22Rv1 (cell line): ENCODE measurements at regions not wholly inside any gene's neighbourhood (a gene's known extent, or its start where the extent isn't known, plus 50 kb on each side); places are given as distances from the start of the nearest gene placed in this dataset.

Experiments
- H3K27ac ChIP-seq: fragments of 450-650 bp; 2 replicates; pipeline ENCODE4 v1.5.1; 2017
- ZFX ChIP-seq: fragments of 450-650 bp; IDR thresholded peaks from 2 replicates; pipeline ENCODE4 v1.6.1; 2017; ENCODE audit warnings: antibody characterized with exemption, borderline replicate concordance
- TF ChIP-seq, protein P1 (sequence below): fragments of 450-650 bp; IDR thresholded peaks from 2 replicates; pipeline ENCODE4 v1.5.1; 2017; ENCODE audit warnings: mild to moderate bottlenecking

- no peak for TF ChIP-seq ZFX
- TF ChIP-seq, protein P1, sequence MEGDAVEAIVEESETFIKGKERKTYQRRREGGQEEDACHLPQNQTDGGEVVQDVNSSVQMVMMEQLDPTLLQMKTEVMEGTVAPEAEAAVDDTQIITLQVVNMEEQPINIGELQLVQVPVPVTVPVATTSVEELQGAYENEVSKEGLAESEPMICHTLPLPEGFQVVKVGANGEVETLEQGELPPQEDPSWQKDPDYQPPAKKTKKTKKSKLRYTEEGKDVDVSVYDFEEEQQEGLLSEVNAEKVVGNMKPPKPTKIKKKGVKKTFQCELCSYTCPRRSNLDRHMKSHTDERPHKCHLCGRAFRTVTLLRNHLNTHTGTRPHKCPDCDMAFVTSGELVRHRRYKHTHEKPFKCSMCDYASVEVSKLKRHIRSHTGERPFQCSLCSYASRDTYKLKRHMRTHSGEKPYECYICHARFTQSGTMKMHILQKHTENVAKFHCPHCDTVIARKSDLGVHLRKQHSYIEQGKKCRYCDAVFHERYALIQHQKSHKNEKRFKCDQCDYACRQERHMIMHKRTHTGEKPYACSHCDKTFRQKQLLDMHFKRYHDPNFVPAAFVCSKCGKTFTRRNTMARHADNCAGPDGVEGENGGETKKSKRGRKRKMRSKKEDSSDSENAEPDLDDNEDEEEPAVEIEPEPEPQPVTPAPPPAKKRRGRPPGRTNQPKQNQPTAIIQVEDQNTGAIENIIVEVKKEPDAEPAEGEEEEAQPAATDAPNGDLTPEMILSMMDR = no peak
- no peak overlapping the region for H3K27ac ChIP-seq
These were observed 388.1 kb upstream of the MAD2L1 start for GRCh38 chr4:120454788-120455187.

- TF ChIP-seq ZFX = no peak
- TF ChIP-seq, protein P1 = no peak
- H3K27ac ChIP-seq = no peak overlapping the region
These were observed 385.9 kb upstream of the MAD2L1 start for GRCh38 chr4:120452536-120452935.

GRCh38 chr4:120452001-120452400, 385.4 kb upstream of the MAD2L1 start:
- H3K27ac ChIP-seq = no peak overlapping the region
- TF ChIP-seq, protein P1 = no peak
- no peak for TF ChIP-seq ZFX

DNA sequence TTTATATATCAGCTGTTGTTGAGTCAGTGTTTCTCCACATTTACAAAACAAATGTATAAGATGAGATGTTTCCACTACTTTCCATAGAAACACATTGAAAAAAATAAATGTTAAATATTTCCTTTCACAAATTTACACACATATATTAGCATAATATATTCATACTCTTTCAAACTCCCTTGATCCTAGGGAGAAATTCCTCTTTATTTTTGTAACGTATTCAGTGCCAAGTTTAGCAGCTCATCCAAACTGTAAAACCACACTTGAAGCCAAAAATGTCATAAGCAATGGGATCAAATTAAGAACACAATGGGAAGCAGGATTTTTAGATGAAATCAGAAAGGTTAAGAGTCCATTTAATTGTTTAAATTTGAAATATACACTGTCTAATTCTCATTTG, 381.1 kb upstream of the MAD2L1 start:
- TF ChIP-seq ZFX = no peak
- TF ChIP-seq, protein P1 = no peak
- H3K27ac ChIP-seq = no peak overlapping the region

GRCh38 chr4:120446051-120446567, 379.5 kb upstream of the MAD2L1 start:
- TF ChIP-seq ZFX = no peak
- TF ChIP-seq, protein P1 = no peak
- H3K27ac ChIP-seq = no peak overlapping the region

DNA sequence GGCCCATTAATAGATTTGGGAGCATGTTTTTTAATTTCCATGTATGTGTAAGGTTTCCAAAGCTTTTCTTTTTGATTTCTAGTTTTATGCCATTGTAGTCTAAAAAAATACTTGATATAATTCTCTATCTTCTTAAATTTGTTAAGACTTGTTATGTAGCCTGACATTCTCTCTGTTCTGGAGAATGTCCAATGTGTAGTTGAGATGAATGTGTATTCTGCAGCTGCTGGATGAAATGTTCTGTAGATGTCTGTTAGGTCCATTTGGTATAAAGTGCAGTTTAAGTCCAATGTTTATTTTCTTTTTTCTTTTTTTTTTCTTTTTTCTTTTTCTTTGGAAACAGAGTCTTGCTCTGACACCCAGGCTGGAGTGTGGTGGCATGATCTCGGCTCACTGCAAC, 378.5 kb upstream of the MAD2L1 start:
- no peak overlapping the region for H3K27ac ChIP-seq
- no peak for TF ChIP-seq ZFX
- TF ChIP-seq, protein P1 = no peak

GRCh38 chr4:120443116-120443515, 376.5 kb upstream of the MAD2L1 start:
- TF ChIP-seq, protein P1 = no peak
- TF ChIP-seq ZFX = no peak
- H3K27ac ChIP-seq = no peak overlapping the region
